G401 (cell line): ENCODE measurements at regions not wholly inside any gene's neighbourhood (a gene's known extent, or its start where the extent isn't known, plus 50 kb on each side); places are given as distances from the start of the nearest gene placed in this dataset.

ENCODE experiments used
- DNase-seq: peaks from one replicate; pipeline ENCODE4 v3.0.0-alpha.2; 2015; ENCODE audit warnings: low spot score
- in situ Hi-C: cut with HindIII; loops from 2 replicates; pipeline ENCODE4 v1.10.0; 2016; ENCODE audit warnings: low sequenced_read_pairs, mixed read lengths

DNA sequence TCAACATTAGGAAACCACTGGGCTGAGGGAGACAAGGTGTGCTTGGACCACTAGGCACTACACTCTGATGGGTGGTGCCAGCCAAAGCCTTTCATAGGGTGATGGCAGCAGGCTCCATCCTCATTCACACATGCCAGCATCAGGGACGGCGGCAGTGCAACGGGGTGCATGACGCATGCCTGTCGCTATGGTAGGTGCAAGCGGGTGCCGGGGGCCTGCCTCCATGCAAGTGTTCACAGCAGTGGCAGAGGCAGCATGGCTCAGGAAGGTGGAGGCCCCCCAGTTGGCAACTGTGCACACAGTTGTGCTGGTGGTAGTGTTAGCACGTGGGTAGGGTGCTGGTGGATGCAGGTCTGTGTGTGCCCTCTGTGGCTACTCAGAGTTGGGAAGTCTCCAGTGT lies 184.1 kb downstream of the RELL1 start:
- in situ Hi-C loops = no loop called here
- no peak for DNase-seq
